Activated CD8-positive, alpha-beta memory T cell treated with anti-CD3 and anti-CD28 coated beads, Interleukin-2, amount 10 ng/mL, durations not matched to agents 7 days and 5 days (primary cell): ENCODE measurements at regions not wholly inside any gene's neighbourhood (a gene's known extent, or its start where the extent isn't known, plus 50 kb on each side); places are given as distances from the start of the nearest gene placed in this dataset.

Source experiments
- ATAC-seq: fragments of 150-1000 bp; cut with Tn5 transposase; one replicate; pipeline ENCODE4 v1.10.0; 2021; ENCODE audit warnings: moderate library complexity
- CTCF ChIA-PET: fragments of 350-600 bp; sonication (Branson Sonifier 250); formaldehyde crosslinking; loops from one replicate; lab custom pipeline; 2021; ENCODE audit warnings: antibody characterized with exemption; lab: Charles Lee
- DNase-seq: peaks from one replicate; pipeline ENCODE4 v3.0.0-alpha.2; 2020
- H3K27ac Mint-ChIP-seq: one replicate; pipeline ENCODE4 v1.8.0; 2021; ENCODE audit warnings: mild to moderate bottlenecking, mixed read lengths
- H3K27me3 Mint-ChIP-seq: one replicate; pipeline ENCODE4 v1.8.0; 2021; ENCODE audit warnings: mixed read lengths
- H3K36me3 Mint-ChIP-seq: one replicate; pipeline ENCODE4 v1.8.0; 2021; ENCODE audit warnings: mild to moderate bottlenecking, mixed read lengths
- H3K4me1 Mint-ChIP-seq: one replicate; pipeline ENCODE4 v1.8.0; 2021; ENCODE audit warnings: mixed read lengths
- H3K4me3 Mint-ChIP-seq: one replicate; pipeline ENCODE4 v1.8.0; 2021; ENCODE audit warnings: mild to moderate bottlenecking, moderate library complexity, mixed read lengths
- H3K9me3 Mint-ChIP-seq: one replicate; pipeline ENCODE4 v1.8.0; 2022; ENCODE audit warnings: low read depth, mixed read lengths

DNA sequence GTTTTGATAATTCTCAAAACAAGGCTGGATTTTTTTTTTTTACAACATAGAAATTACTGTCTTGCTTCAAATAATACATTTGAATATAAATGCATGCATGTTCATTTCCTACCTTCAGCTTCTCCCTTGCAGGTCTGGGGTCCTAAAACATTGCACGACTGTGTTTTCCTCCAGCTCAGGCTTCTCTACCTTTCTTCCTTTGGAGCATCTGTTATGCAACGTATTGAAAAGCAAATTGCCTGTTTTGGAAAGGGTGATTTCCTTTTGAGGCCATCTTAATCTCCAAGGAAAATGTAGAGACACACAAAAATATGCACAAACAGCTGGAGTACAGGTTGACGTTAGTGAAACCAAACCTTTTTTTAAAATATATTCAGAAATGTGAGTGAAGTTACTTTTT is 115.6 kb upstream of the TLL1 start:
- CTCF ChIA-PET, result no interaction called here
- Mint-ChIP-seq H3K27me3 (no peaks in the 10 kb centered on the region), H3K9me3 (no peaks in the 10 kb centered on the region), H3K27ac (no peak overlapping the region), H3K4me3 (no peak overlapping the region), H3K36me3 (no peaks in the 10 kb centered on the region), H3K4me1 (no peaks in the 10 kb centered on the region)
- ATAC-seq (no peak), DNase-seq (no peak)

DNA sequence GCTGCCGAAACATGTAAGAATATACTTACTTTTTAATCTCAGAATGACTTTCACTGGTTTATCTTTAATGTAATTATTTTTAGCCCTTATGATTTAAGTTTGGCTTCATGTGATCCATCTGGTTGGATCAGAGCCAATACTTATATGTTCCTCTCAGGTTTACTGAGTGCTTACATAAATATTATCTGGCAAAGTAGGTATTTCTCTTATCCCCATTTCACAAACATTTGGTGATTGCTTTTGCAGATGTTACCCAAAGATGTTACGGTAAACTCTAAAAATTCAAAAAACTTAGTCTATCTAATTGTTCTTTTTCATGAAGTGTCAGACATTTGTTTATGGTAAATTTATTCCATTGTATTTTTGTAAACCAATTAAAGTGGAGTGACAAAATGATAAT is 115.0 kb upstream of the TLL1 start:
- CTCF ChIA-PET, result no interaction called here
- Mint-ChIP-seq H3K36me3 (no peaks in the 10 kb centered on the region), H3K9me3 (no peaks in the 10 kb centered on the region), H3K4me1 (no peaks in the 10 kb centered on the region), H3K27me3 (no peaks in the 10 kb centered on the region), H3K4me3 (no peak overlapping the region), H3K27ac (no peak overlapping the region)
- DNase-seq, result no peak
- no peak for ATAC-seq

DNA sequence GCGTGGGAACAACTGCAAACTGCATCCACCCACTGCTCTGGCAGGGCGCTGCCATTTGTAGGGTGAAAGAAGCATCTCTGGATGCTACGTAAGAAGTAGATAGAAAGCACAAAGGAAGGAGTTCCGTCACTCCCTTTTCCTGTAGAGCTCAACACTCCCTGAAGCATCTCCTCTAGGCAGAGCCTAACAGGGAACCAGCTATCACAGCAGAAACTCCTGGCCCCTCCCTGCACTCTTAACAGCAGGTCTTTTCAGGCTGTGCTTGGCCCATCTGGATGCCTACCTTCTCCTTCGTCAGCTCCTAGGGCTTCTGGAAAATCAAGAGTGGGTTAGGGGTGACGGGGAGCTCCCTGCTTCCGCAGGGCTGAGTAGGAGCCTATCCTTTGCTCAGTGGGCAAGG is 112.9 kb upstream of the TLL1 start:
- H3K27me3 Mint-ChIP-seq, result no peaks in the 10 kb centered on the region
- H3K27ac Mint-ChIP-seq, result no peak overlapping the region
- no peaks in the 10 kb centered on the region for H3K4me1 Mint-ChIP-seq
- no peak for ATAC-seq
- H3K36me3 Mint-ChIP-seq, result no peaks in the 10 kb centered on the region
- H3K4me3 Mint-ChIP-seq, result no peak overlapping the region
- no peak for DNase-seq
- CTCF ChIA-PET, result no interaction called here
- no peaks in the 10 kb centered on the region for H3K9me3 Mint-ChIP-seq

DNA sequence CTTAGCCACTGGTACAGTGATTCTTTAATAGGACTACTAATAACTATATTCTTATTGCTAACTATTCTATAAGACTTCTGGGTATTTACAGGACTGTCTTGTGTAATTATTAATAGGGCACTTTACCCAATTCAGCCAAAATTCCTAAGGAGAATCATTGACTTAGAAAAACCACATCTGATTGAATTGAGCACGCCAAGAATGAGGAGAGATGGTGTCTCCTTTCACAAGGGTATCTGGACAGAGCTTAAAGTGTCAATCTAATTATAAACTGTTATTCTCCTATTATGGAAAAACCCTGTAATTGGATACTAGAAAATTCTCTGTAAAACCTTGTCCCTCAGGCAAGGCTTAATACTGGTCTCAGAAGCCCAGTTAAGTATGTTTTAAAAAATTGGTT is 111.1 kb upstream of the TLL1 start:
- CTCF ChIA-PET, result no interaction called here
- H3K4me1 Mint-ChIP-seq, result no peaks in the 10 kb centered on the region

DNA sequence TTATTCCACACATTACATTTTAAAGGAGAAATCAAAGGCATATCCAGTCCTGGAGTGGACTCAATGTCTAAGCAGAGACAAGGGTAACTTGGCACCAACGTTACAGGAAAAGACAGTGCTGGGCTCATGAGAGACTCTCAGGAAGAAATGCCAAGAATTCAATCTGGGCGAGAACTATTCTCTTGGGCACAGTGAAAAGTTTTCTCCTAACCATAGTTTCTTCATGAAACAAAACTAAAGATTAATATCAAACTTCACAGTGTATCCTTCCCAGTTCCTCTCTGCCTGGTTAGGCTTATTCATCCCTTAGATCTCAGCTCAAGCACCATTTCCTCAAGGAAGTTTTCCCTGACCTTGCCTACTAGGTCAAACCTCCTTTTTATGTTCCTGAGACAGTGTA is 109.4 kb upstream of the TLL1 start:
- H3K4me1 Mint-ChIP-seq, result no peaks in the 10 kb centered on the region
- no peak for DNase-seq
- ATAC-seq, result no peak
- no peaks in the 10 kb centered on the region for H3K9me3 Mint-ChIP-seq
- no peak overlapping the region for H3K27ac Mint-ChIP-seq
- CTCF ChIA-PET, result no interaction called here
- H3K27me3 Mint-ChIP-seq, result no peaks in the 10 kb centered on the region
- no peaks in the 10 kb centered on the region for H3K36me3 Mint-ChIP-seq
- H3K4me3 Mint-ChIP-seq, result no peak overlapping the region

More for the DNA sequence above, 111.1 kb upstream of the TLL1 start:
- Mint-ChIP-seq H3K27me3 (no peaks in the 10 kb centered on the region), H3K36me3 (no peaks in the 10 kb centered on the region), H3K9me3 (no peaks in the 10 kb centered on the region), H3K4me3 (no peak overlapping the region), H3K27ac (no peak overlapping the region)
- ATAC-seq (no peak), DNase-seq (no peak)

DNA sequence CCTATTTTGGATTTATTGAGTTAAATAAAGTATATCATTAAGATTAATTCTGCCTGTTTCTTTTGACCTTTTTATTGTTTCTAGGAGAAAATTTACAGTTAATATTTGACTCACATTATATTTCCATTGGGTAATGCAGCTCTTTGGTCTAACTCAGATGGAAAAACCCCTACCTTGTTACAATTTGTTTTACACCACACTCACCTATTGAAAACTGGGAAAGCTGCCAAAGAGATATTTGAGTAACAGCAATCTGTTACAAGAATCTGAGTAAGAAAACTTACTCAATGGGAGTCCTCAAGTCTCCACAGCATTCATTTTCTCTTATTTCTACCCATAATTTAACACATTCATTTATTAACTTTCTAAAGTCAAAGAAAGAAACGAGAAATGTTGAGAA is 108.0 kb upstream of the TLL1 start:
- Mint-ChIP-seq H3K27me3 (no peaks in the 10 kb centered on the region), H3K4me1 (no peaks in the 10 kb centered on the region), H3K4me3 (no peak overlapping the region), H3K36me3 (no peaks in the 10 kb centered on the region), H3K9me3 (no peaks in the 10 kb centered on the region), H3K27ac (no peak overlapping the region)
- DNase-seq (no peak), ATAC-seq (no peak)
- CTCF ChIA-PET, result no interaction called here

DNA sequence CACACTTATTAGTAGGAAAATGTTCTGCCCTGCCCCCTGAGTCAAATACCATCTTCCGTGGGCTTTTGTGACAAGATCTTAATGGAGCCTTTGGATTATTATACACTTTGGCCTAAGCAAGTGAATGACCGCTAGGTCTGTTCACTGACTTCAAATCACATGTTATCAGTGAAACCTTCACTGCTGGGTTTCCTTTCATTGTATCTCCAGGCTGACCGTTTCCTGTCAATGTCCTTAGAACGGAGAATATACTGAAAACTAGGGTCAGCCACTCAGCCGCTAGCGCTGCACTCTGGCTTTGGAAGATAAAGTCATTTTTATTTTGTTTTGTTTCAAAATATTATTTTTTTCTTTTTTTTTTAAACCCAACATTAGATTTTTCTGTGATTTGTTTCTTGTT is 107.0 kb upstream of the TLL1 start:
- Mint-ChIP-seq H3K9me3 (no peaks in the 10 kb centered on the region), H3K27me3 (no peaks in the 10 kb centered on the region), H3K27ac (no peak overlapping the region), H3K4me3 (no peak overlapping the region), H3K36me3 (no peaks in the 10 kb centered on the region), H3K4me1 (no peaks in the 10 kb centered on the region)
- no peak for ATAC-seq
- CTCF ChIA-PET, result no interaction called here
- no peak for DNase-seq

DNA sequence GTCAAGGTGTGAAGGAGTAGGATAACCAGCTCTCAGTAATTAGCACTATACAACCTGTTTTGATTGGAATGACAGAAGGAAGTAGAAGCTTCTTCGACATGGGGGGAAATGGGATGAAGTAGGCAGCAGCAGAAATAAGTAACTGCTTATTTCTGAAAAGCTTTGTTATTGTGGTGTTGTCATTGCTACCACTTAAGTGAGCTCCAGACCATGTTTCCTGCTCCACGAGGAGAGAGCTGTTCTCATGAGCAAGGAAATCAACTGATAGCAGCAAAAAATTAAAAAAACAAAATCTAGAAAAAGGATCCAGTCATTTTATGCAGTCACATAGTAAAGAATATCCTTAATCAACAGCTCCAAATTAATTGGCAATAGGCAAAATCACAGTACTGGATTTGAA is 106.1 kb upstream of the TLL1 start:
- H3K36me3 Mint-ChIP-seq, result no peaks in the 10 kb centered on the region
- CTCF ChIA-PET, result no interaction called here
- H3K4me1 Mint-ChIP-seq, result no peaks in the 10 kb centered on the region
- H3K4me3 Mint-ChIP-seq, result no peak overlapping the region
- no peaks in the 10 kb centered on the region for H3K9me3 Mint-ChIP-seq
- DNase-seq, result no peak
- ATAC-seq, result no peak
- H3K27me3 Mint-ChIP-seq, result no peaks in the 10 kb centered on the region
- H3K27ac Mint-ChIP-seq, result no peak overlapping the region

DNA sequence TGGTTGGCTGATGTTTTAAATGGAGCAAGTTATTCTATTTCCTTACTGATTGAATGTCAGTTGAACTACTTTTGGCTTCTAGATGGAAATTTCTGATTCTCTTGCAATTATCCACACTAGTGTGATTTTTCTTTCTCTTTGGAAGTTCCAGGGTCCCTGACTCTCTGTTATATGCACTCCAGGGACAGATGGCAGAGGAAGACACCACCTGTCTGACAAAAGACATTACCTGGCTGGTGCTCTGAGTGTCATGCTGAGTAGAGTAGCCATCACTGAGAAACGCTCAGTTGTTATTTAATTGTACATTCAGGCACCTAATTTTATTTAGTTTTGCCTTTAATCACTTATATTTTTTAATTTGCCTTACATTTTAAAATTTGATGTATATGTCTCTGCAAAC is 105.4 kb upstream of the TLL1 start:
- H3K27me3 Mint-ChIP-seq, result no peaks in the 10 kb centered on the region
- H3K9me3 Mint-ChIP-seq, result no peaks in the 10 kb centered on the region
- H3K27ac Mint-ChIP-seq, result no peak overlapping the region
- no peak overlapping the region for H3K4me3 Mint-ChIP-seq
- ATAC-seq (no peak), DNase-seq (no peak)
- no peaks in the 10 kb centered on the region for H3K4me1 Mint-ChIP-seq
- CTCF ChIA-PET, result no interaction called here
- no peaks in the 10 kb centered on the region for H3K36me3 Mint-ChIP-seq

DNA sequence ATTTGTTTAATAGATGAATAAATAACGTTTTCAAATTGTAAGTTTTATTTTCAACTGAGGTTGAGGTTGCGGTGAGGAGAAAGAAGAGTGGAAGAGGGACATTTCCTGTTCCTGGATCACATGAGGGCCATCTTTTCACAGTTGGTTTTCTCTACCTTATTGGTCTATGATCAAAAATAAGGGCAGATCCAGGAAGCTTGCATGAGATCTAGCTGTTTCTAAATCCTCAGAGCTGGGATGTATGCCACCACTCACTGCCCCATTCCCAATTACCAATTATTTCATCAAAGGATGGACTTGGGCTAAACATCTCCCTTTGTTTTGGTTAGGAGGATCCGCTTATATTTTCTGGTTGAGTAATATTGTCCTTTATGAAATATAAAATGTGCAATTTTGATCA is 104.8 kb upstream of the TLL1 start:
- no peak for ATAC-seq
- Mint-ChIP-seq H3K9me3 (no peaks in the 10 kb centered on the region), H3K36me3 (no peaks in the 10 kb centered on the region), H3K4me1 (no peaks in the 10 kb centered on the region), H3K27me3 (no peaks in the 10 kb centered on the region), H3K27ac (no peak overlapping the region), H3K4me3 (no peak overlapping the region)
- CTCF ChIA-PET, result no interaction called here
- DNase-seq, result no peak

DNA sequence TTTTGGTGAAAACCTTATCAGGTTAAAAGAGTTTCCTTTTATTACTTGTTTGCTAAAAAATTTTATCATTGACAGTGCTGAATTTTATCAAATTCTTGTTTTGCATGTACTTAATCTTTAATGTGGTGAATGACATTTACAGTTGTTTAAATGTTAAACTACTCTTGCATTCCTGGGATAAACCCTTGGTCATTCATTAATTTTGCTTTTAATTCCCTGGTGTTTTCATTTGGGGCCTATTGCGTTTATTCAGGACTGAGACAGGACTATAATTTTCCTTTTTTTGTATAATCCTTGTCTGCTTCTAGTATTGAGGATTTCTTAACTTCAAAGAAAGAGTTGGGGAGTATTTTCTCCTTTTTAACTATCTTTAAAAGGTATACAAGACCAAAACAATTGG is 98.7 kb upstream of the TLL1 start:
- ATAC-seq (no peak), DNase-seq (no peak)
- Mint-ChIP-seq H3K27ac (no peak overlapping the region), H3K36me3 (no peaks in the 10 kb centered on the region), H3K9me3 (no peaks in the 10 kb centered on the region), H3K4me1 (no peaks in the 10 kb centered on the region), H3K4me3 (no peak overlapping the region), H3K27me3 (no peaks in the 10 kb centered on the region)
- CTCF ChIA-PET, result no interaction called here

DNA sequence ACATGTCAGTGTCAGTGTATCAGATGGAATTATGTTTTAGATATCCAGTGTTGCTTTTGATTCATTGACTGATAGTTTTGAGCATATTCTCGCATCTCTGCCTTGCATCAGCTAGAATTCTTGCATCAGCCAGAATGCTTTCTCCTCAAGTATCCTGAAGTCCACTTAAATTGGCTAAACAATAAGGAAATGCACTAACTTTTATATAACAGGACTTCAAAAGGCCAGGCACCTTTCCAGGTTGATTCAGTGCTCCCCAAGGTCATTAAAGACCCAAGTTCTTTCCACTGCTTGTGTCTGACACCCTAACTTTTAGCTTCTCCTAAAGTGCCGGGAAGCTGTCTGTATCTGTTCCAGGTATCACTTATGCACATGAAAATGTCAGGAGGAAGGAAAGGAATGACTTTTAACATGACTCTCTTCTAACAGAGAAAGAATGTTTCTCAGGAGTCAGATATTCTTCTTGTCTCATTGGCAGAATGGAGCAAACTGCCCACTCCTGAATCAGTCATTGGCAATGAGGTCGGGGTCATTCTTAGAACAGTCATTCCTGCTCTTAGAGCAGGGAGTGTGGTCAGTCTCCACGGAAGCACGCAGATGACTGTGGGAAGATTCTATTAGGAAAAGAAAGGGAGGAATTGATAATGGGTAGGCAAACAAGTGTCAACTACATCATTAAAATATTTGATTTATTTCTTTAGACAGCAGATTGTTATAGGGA is 92.9 kb upstream of the TLL1 start:
- Mint-ChIP-seq H3K36me3 (no peaks in the 10 kb centered on the region), H3K27ac (no peak overlapping the region), H3K4me1 (no peaks in the 10 kb centered on the region), H3K27me3 (no peaks in the 10 kb centered on the region), H3K9me3 (no peaks in the 10 kb centered on the region), H3K4me3 (no peak overlapping the region)
- ATAC-seq, result no peak
- CTCF ChIA-PET, result no interaction called here
- no peak for DNase-seq

DNA sequence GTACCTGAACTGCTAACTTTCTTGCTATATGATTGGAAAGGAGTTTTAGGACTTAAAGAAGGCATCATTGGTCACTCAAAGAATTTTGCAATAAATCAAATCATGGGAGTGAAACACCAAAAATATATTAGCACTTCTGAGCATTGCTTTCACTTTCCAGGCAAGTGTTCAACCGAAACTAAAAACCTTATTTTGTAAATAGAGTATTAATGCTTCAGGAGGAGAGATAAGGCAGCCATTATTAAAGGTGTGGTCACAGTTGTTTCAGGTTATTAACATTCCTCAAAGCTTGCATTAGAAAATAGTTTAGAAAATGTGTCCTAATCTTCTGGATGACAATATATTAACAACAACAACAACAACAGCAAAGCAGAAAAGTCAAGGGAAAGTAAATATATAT is 92.3 kb upstream of the TLL1 start:
- CTCF ChIA-PET, result no interaction called here
- Mint-ChIP-seq H3K9me3 (no peaks in the 10 kb centered on the region), H3K36me3 (no peaks in the 10 kb centered on the region), H3K4me1 (no peaks in the 10 kb centered on the region), H3K4me3 (no peak overlapping the region), H3K27me3 (no peaks in the 10 kb centered on the region), H3K27ac (no peak overlapping the region)
- no peak for DNase-seq
- no peak for ATAC-seq

DNA sequence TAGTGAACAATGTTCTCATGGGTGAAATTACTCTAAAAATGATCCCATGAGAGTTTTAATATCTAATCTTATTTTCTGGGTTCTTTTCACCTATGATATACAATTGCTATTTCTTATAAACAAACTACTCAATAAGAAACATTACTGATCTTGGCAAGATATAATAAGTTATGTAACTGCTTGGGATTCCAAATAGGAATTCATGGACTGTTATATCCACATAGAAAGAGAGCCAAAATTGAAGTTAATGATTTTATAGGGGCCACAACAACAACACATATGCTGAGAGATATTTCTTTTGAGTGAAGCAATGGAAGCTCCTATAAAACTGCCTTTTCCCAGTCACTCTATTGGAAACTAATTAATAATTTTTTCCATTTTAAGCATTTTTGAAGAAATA is 90.4 kb upstream of the TLL1 start:
- H3K27me3 Mint-ChIP-seq, result no peaks in the 10 kb centered on the region
- H3K9me3 Mint-ChIP-seq, result no peaks in the 10 kb centered on the region
- no peak overlapping the region for H3K27ac Mint-ChIP-seq
- CTCF ChIA-PET, result no interaction called here
- DNase-seq (no peak), ATAC-seq (no peak)
- H3K36me3 Mint-ChIP-seq, result no peaks in the 10 kb centered on the region
- no peaks in the 10 kb centered on the region for H3K4me1 Mint-ChIP-seq
- H3K4me3 Mint-ChIP-seq, result no peak overlapping the region

DNA sequence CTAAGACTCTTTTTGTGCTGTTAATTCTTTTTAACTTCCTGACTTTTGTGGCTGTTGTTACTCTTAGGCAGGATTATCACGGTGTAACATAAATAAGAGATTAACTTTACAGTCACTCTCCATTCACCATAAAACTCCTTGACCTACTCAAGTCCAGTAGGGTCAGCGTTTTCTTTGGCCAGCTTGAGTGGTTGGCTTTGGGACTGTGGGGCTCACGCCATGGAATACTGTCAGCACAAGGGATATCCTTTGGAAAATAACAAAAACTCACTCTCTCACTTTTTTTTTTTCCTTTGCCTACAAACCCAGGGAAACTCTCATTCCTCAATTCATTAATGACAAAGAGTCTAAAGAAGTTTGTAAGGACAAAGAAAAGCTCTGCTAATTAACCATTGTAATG is 89.4 kb upstream of the TLL1 start:
- CTCF ChIA-PET, result no interaction called here
- Mint-ChIP-seq H3K4me1 (no peaks in the 10 kb centered on the region), H3K4me3 (no peak overlapping the region)

More for the DNA sequence above, 89.4 kb upstream of the TLL1 start:
- ATAC-seq (no peak), DNase-seq (no peak)
- H3K9me3 Mint-ChIP-seq, result no peaks in the 10 kb centered on the region
- H3K36me3 Mint-ChIP-seq, result no peaks in the 10 kb centered on the region
- no peak overlapping the region for H3K27ac Mint-ChIP-seq
- no peaks in the 10 kb centered on the region for H3K27me3 Mint-ChIP-seq
